ENCODE measurements at regions not wholly inside any gene's neighbourhood (a gene's known extent, or its start where the extent isn't known, plus 50 kb on each side); places are given as distances from the start of the nearest gene placed in this dataset.

DNA sequence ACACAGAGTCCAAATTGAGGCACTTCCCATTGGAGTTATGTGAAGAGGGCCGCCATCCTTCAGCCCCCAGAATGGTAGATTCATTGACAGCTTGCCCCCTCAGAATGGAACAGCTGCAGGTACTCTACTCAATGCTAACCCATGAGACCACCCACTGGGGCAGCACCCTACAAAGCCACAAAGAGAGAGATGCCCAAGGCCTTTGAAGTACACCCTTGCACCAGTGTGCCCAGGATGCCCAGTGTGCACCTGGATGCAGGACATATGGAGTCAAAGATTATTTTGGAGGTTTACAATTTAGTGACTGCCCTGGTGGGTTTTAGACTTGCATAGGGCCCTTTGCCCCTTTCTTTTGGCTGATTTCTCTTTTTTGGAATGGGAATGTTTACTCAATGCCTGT, 933.9 kb downstream of the SLC16A7 start (continued):
- TF ChIP-seq, protein P1, sequence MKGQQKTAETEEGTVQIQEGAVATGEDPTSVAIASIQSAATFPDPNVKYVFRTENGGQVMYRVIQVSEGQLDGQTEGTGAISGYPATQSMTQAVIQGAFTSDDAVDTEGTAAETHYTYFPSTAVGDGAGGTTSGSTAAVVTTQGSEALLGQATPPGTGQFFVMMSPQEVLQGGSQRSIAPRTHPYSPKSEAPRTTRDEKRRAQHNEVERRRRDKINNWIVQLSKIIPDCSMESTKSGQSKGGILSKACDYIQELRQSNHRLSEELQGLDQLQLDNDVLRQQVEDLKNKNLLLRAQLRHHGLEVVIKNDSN (CRISPR knock-in tag; IDR thresholded peaks at IDR 0.05), result no peak
- TF ChIP-seq ATF3 (CRISPR knock-in tag; conservative IDR thresholded peaks at IDR 0.05), result no peak
- TF ChIP-seq KAT7 (CRISPR knock-in tag; IDR thresholded peaks at IDR 0.05; ENCODE audit: borderline replicate concordance), result no peak

- TF ChIP-seq AR (CRISPR knock-in tag; IDR thresholded peaks at IDR 0.05) (no peak), FOXJ3 (CRISPR knock-in tag; IDR thresholded peaks at IDR 0.05; ENCODE audit: borderline replicate concordance) (no peak), MYBL2 (CRISPR knock-in tag; IDR thresholded peaks at IDR 0.05) (no peak), CBFB (CRISPR knock-in tag; IDR thresholded peaks at IDR 0.05; ENCODE audit: low read depth) (no peak), ZNF416 (CRISPR knock-in tag; IDR thresholded peaks at IDR 0.05) (no peak)
- no peak overlapping the region for H3K4me3 Mint-ChIP-seq
- no peaks in the 10 kb centered on the region for H3K9me3 Mint-ChIP-seq
- H3K27ac Mint-ChIP-seq, result no peak overlapping the region
- POLR2A ChIA-PET, result no interaction called here
- H3K27me3 Mint-ChIP-seq (ENCODE audit: low read depth), result no peaks in the 10 kb centered on the region
- H3K4me1 Mint-ChIP-seq, result no peaks in the 10 kb centered on the region
- no peaks in the 10 kb centered on the region for H3K36me3 Mint-ChIP-seq
- CTCF ChIA-PET, result no interaction called here
- ATAC-seq (no peak), DNase-seq (ENCODE audit: low spot score) (no peak)
Measured at GRCh38 chr12:60535363-60535762, 939.5 kb downstream of the SLC16A7 start.

DNA sequence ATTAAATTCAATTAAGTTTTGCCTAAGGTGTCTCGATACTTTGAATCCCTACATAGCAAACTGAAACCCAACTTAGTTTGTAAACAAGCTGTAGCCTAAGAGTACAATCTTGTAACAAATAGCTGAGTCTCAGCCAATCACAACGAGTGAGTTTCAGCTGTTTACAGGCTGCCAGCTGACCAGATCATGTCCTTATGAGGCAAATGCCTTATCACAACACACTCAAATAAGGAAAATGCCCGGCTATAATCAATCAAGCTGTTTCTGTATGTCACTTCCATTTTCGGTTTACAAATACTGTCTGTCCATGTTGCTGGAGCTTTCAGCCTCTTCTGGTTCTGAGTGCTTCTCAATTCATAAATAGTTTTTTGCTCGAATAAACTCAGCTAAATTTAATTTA, 943.8 kb downstream of the SLC16A7 start:
- ATAC-seq (no peak), DNase-seq (ENCODE audit: low spot score) (no peak)
- Mint-ChIP-seq H3K4me1 (no peaks in the 10 kb centered on the region), H3K36me3 (no peaks in the 10 kb centered on the region), H3K27me3 (ENCODE audit: low read depth) (no peaks in the 10 kb centered on the region), H3K4me3 (no peak overlapping the region), H3K27ac (no peak overlapping the region), H3K9me3 (no peaks in the 10 kb centered on the region)
- ChIA-PET CTCF (no interaction called here), POLR2A (interaction anchor here (0.6 kb wide), 1 partner anchor 1395 kb away, joined by 3 read pairs; no protein-coding TSS in a partner anchor)
- TF ChIP-seq ATF1 (CRISPR knock-in tag; IDR thresholded peaks at IDR 0.05) (no peak), CREM (CRISPR knock-in tag; IDR thresholded peaks at IDR 0.05) (no peak), MXD4 (CRISPR knock-in tag; IDR thresholded peaks at IDR 0.05; ENCODE audit: borderline replicate concordance) (no peak), ATF3 (CRISPR knock-in tag; conservative IDR thresholded peaks at IDR 0.05) (no peak), SOX15 (CRISPR knock-in tag; IDR thresholded peaks at IDR 0.05) (no peak), ELF4 (CRISPR knock-in tag; IDR thresholded peaks at IDR 0.05; ENCODE audit: low read depth) (no peak), CBFB (CRISPR knock-in tag; IDR thresholded peaks at IDR 0.05; ENCODE audit: low read depth) (no peak)
- TF ChIP-seq, protein P2, sequence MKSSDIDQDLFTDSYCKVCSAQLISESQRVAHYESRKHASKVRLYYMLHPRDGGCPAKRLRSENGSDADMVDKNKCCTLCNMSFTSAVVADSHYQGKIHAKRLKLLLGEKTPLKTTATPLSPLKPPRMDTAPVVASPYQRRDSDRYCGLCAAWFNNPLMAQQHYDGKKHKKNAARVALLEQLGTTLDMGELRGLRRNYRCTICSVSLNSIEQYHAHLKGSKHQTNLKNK (CRISPR knock-in tag; IDR thresholded peaks at IDR 0.05), result no peak
- TF ChIP-seq, protein P3, sequence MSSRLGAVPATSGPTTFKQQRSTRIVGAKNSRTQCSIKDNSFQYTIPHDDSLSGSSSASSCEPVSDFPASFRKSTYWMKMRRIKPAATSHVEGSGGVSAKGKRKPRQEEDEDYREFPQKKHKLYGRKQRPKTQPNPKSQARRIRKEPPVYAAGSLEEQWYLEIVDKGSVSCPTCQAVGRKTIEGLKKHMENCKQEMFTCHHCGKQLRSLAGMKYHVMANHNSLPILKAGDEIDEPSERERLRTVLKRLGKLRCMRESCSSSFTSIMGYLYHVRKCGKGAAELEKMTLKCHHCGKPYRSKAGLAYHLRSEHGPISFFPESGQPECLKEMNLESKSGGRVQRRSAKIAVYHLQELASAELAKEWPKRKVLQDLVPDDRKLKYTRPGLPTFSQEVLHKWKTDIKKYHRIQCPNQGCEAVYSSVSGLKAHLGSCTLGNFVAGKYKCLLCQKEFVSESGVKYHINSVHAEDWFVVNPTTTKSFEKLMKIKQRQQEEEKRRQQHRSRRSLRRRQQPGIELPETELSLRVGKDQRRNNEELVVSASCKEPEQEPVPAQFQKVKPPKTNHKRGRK (CRISPR knock-in tag; IDR thresholded peaks at IDR 0.05; ENCODE audit: borderline replicate concordance), result no peak

DNA sequence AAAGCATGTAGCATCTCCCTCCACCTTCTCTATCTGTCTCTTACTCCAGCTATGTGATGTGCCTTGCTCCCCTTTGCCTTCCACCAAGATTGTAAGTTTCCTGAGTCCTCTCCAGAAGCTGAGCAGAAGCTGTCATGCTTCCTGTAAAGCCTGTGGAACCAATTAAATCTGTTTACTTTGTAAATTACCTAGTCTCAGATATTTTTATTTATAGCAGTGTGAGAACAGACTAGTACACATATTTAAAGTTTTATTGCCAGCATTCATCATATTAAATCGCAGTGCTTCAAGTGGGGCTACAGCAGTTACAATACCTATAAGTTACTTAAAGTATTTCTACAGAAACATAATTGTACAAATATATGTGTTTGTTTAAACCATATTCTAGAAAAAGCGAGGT, 973.1 kb downstream of the SLC16A7 start:
- Mint-ChIP-seq H3K4me3 (no peak overlapping the region), H3K27me3 (ENCODE audit: low read depth) (no peaks in the 10 kb centered on the region), H3K4me1 (peaks cover 7% of the 10 kb centered on the region), H3K27ac (no peak overlapping the region), H3K36me3 (peaks cover 21% of the 10 kb centered on the region), H3K9me3 (peaks cover 31% of the 10 kb centered on the region)
- no peak for DNase-seq (ENCODE audit: low spot score)
- ChIA-PET CTCF (no interaction called here), POLR2A (no interaction called here)
- no peak for ATAC-seq
- TF ChIP-seq NR2C2 (CRISPR knock-in tag; IDR thresholded peaks at IDR 0.05), result no peak
- TF ChIP-seq, protein P1 (CRISPR knock-in tag; IDR thresholded peaks at IDR 0.05), result no peak
- TF ChIP-seq EMX1 (CRISPR knock-in tag; IDR thresholded peaks at IDR 0.05), result no peak
- TF ChIP-seq E2F4 (CRISPR knock-in tag; IDR thresholded peaks at IDR 0.05; ENCODE audit: borderline replicate concordance, low read depth), result no peak
- TF ChIP-seq ZNF396 (CRISPR knock-in tag; IDR thresholded peaks at IDR 0.05; ENCODE audit: borderline replicate concordance), result no peak
- TF ChIP-seq STAT6 (CRISPR knock-in tag; conservative IDR thresholded peaks at IDR 0.05; ENCODE audit: low read depth), result no peak
- no peak for TF ChIP-seq ZNF416 (CRISPR knock-in tag; IDR thresholded peaks at IDR 0.05)
